ENCODE measurements at regions not wholly inside any gene's neighbourhood (a gene's known extent, or its start where the extent isn't known, plus 50 kb on each side); places are given as distances from the start of the nearest gene placed in this dataset.

- Mint-ChIP-seq H3K4me1 (ENCODE audit: unreplicated experiment) (no peaks in the 10 kb centered on the region), H3K27me3 (ENCODE audit: unreplicated experiment) (peaks cover 4% of the 10 kb centered on the region), H3K4me3 (ENCODE audit: unreplicated experiment) (no peak overlapping the region), H3K36me3 (ENCODE audit: low read depth, unreplicated experiment) (no peaks in the 10 kb centered on the region), H3K9me3 (ENCODE audit: unreplicated experiment) (peaks cover 3% of the 10 kb centered on the region), H3K27ac (ENCODE audit: unreplicated experiment) (no peak overlapping the region)
- no peak for DNase-seq (ENCODE audit: low spot score)
- TF ChIP-seq CTCF (IDR thresholded peaks at IDR 0.05; ENCODE audit: unreplicated experiment) = no peak
Measured at GRCh38 chr12:118870551-118870950, 110.8 kb upstream of the SRRM4 start.

DNA sequence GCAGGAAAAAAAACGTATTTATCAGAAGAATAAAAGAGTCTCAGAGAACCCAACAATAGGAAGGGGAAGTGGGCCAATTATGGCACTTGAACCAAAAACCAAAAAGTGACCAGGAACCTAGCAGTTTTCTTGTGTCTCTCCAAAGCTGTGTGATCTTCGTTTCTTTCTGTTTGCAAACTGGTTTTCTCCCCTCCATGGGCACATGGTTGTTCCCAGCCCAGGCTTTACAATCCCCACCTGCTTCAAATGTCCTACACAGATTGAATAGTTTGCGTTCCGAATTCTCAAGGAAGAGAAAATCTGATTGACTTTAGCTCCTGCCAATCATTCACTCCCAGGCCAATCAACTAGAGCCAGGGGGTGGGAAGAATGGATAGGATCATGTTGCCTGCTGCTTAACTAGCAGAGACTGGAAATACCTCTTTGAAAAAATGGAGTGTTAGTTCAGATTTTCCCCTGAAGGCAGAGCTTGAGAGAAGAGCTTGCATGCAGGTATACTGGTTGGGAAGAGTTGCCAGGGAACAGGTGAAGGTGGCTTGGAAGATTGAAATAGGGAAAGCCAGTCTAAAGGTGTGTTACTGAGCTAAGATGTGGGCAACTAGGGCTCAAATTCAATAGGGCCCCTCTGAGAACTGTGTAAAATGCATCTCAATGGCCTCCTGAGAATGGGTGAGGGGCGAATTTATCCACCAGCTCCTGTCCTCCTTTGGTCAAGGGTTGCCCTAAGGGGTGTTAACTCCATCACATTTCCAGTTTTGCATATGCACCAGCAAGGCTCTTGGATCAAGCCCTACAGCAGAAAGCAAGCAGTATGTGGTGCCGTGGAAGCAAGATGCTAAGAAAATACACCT lies 106.4 kb upstream of the SRRM4 start:
- H3K9me3 Mint-ChIP-seq (ENCODE audit: unreplicated experiment) = no peaks in the 10 kb centered on the region
- H3K4me3 Mint-ChIP-seq (ENCODE audit: unreplicated experiment) = no peak overlapping the region
- no peak for TF ChIP-seq CTCF (IDR thresholded peaks at IDR 0.05; ENCODE audit: unreplicated experiment)
- DNase-seq (ENCODE audit: low spot score) = peak; percentile 5
- no peaks in the 10 kb centered on the region for H3K36me3 Mint-ChIP-seq (ENCODE audit: low read depth, unreplicated experiment)
- no peaks in the 10 kb centered on the region for H3K4me1 Mint-ChIP-seq (ENCODE audit: unreplicated experiment)
- H3K27ac Mint-ChIP-seq (ENCODE audit: unreplicated experiment) = no peak overlapping the region
- peaks cover 3% of the 10 kb centered on the region for H3K27me3 Mint-ChIP-seq (ENCODE audit: unreplicated experiment)

GRCh38 chr12:118880720-118881493 lies 100.4 kb upstream of the SRRM4 start:
- Mint-ChIP-seq H3K27me3 (ENCODE audit: unreplicated experiment) (peaks cover 3% of the 10 kb centered on the region), H3K27ac (ENCODE audit: unreplicated experiment) (no peak overlapping the region), H3K9me3 (ENCODE audit: unreplicated experiment) (no peaks in the 10 kb centered on the region), H3K36me3 (ENCODE audit: low read depth, unreplicated experiment) (no peaks in the 10 kb centered on the region), H3K4me1 (ENCODE audit: unreplicated experiment) (no peaks in the 10 kb centered on the region), H3K4me3 (ENCODE audit: unreplicated experiment) (no peak overlapping the region)
- no peak for TF ChIP-seq CTCF (IDR thresholded peaks at IDR 0.05; ENCODE audit: unreplicated experiment)
- DNase-seq (ENCODE audit: low spot score) = no peak

DNA sequence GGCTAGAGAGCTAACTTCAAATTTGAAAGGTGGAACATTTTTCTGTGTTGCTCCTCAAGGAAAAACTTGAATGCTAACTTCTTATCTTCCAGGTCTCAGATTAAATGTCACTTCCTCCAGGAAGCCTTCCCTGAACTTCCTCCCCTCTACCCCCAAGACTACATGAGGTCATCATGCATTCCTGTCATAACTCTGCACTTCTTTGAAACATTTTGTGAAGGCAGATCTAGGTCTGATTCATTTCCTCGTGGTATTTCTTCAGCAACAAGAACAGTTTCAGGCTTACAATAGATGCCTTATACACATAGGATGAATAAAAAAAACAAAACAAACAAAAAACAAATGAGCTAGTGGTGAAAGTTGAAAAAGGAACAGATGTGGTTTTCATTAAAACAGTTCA lies 97.1 kb upstream of the SRRM4 start:
- no peak overlapping the region for H3K27ac Mint-ChIP-seq (ENCODE audit: unreplicated experiment)
- DNase-seq (ENCODE audit: low spot score) = no peak
- H3K36me3 Mint-ChIP-seq (ENCODE audit: low read depth, unreplicated experiment) = no peaks in the 10 kb centered on the region
- no peak for TF ChIP-seq CTCF (IDR thresholded peaks at IDR 0.05; ENCODE audit: unreplicated experiment)
- peaks cover 2% of the 10 kb centered on the region for H3K27me3 Mint-ChIP-seq (ENCODE audit: unreplicated experiment)
- no peaks in the 10 kb centered on the region for H3K9me3 Mint-ChIP-seq (ENCODE audit: unreplicated experiment)
- no peak overlapping the region for H3K4me3 Mint-ChIP-seq (ENCODE audit: unreplicated experiment)
- H3K4me1 Mint-ChIP-seq (ENCODE audit: unreplicated experiment) = no peaks in the 10 kb centered on the region

- peaks cover 4% of the 10 kb centered on the region for H3K9me3 Mint-ChIP-seq (ENCODE audit: unreplicated experiment)
- no peak overlapping the region for H3K4me3 Mint-ChIP-seq (ENCODE audit: unreplicated experiment)
- no peak for DNase-seq (ENCODE audit: low spot score)
- H3K36me3 Mint-ChIP-seq (ENCODE audit: low read depth, unreplicated experiment) = no peaks in the 10 kb centered on the region
- H3K27ac Mint-ChIP-seq (ENCODE audit: unreplicated experiment) = no peak overlapping the region
- no peaks in the 10 kb centered on the region for H3K27me3 Mint-ChIP-seq (ENCODE audit: unreplicated experiment)
- H3K4me1 Mint-ChIP-seq (ENCODE audit: unreplicated experiment) = peaks cover 10% of the 10 kb centered on the region
- no peak for TF ChIP-seq CTCF (IDR thresholded peaks at IDR 0.05; ENCODE audit: unreplicated experiment)
Measured at GRCh38 chr12:118900993-118901392, 80.3 kb upstream of the SRRM4 start.

Measured in endothelial cell (in vitro differentiated cells).